AG04450 (cell line): ENCODE measurements at regions not wholly inside any gene's neighbourhood (a gene's known extent, or its start where the extent isn't known, plus 50 kb on each side); places are given as distances from the start of the nearest gene placed in this dataset.

ENCODE experiments used
- CTCF ChIA-PET: fragments of 300-600, 350-600 bp; formaldehyde crosslinking; extraction: SDS; loops from one replicate; lab custom pipeline; 2022; ENCODE audit warnings: antibody characterized with exemption, inconsistent platforms; lab: Charles Lee
- POLR2A ChIA-PET: fragments of 350-600 bp; formaldehyde crosslinking; extraction: SDS; loops from one replicate; lab custom pipeline; 2021; ENCODE audit warnings: antibody characterized with exemption, inconsistent platforms; lab: Yijun Ruan, JAX
- DNase-seq: peaks from one replicate; pipeline ENCODE4 v3.0.0-alpha.2; 2011; ENCODE audit warnings: low read depth, low spot score
- H3K27ac ChIP-seq: one replicate; pipeline ENCODE4 v1.5.1; 2012; ENCODE audit warnings: low read depth, low read length, control low read depth
- H3K27me3 ChIP-seq: one replicate; pipeline ENCODE4 v1.6.0; 2012; ENCODE audit warnings: low read length; ENCODE audit not compliant: control insufficient read depth, insufficient read depth
- H3K4me3 ChIP-seq: 2 replicates; pipeline ENCODE4 v1.5.1; 2011; ENCODE audit warnings: mild to moderate bottlenecking, low read depth, low read length, control low read depth
- H3K9me3 ChIP-seq: 2 replicates; pipeline ENCODE4 v1.5.1; 2012; ENCODE audit warnings: low read length; ENCODE audit not compliant: control insufficient read depth, insufficient read depth
- CTCF ChIP-seq: IDR thresholded peaks from 2 replicates; pipeline ENCODE4 v1.5.1; 2011; ENCODE audit warnings: low read depth, low read length, control low read depth, inconsistent platforms

- ChIA-PET POLR2A (no interaction called here), CTCF (no interaction called here)
- H3K4me3 ChIP-seq: no peak overlapping the region
- TF ChIP-seq CTCF: no peak
- no peaks in the 10 kb centered on the region for H3K27me3 ChIP-seq
- H3K9me3 ChIP-seq: no peaks in the 10 kb centered on the region
- no peak overlapping the region for H3K27ac ChIP-seq
- DNase-seq: no peak
Measured at GRCh38 chr4:10239982-10240654, 123.5 kb upstream of the WDR1 start.

- Histone ChIP-seq H3K4me3 (no peak overlapping the region), H3K27me3 (no peaks in the 10 kb centered on the region), H3K9me3 (no peaks in the 10 kb centered on the region), H3K27ac (no peak overlapping the region)
- DNase-seq: no peak
- ChIA-PET POLR2A (no interaction called here), CTCF (no interaction called here)
- no peak for TF ChIP-seq CTCF
Measured at GRCh38 chr4:10237131-10237530, 120.5 kb upstream of the WDR1 start.

- Histone ChIP-seq H3K27me3 (no peaks in the 10 kb centered on the region), H3K4me3 (no peak overlapping the region), H3K9me3 (no peaks in the 10 kb centered on the region), H3K27ac (no peak overlapping the region)
- POLR2A ChIA-PET: no interaction called here
- TF ChIP-seq CTCF: no peak
- CTCF ChIA-PET: no interaction called here
- DNase-seq: no peak
Measured at GRCh38 chr4:10232114-10232513, 115.5 kb upstream of the WDR1 start.

GRCh38 chr4:10226756-10227155 is 110.2 kb upstream of the WDR1 start:
- no peak for TF ChIP-seq CTCF
- POLR2A ChIA-PET: no interaction called here
- DNase-seq: no peak

GRCh38 chr4:10225096-10225495 is 108.5 kb upstream of the WDR1 start:
- H3K9me3 ChIP-seq: no peaks in the 10 kb centered on the region
- TF ChIP-seq CTCF: no peak
- no peaks in the 10 kb centered on the region for H3K27me3 ChIP-seq
- DNase-seq: no peak
- H3K27ac ChIP-seq: no peak overlapping the region
- ChIA-PET POLR2A (no interaction called here), CTCF (interaction anchor here (0.6 kb wide), 1 partner anchor 208 kb away, joined by 5 read pairs; no protein-coding TSS in a partner anchor)
- no peak overlapping the region for H3K4me3 ChIP-seq

More at GRCh38 chr4:10226756-10227155, 110.2 kb upstream of the WDR1 start:
- CTCF ChIA-PET: no interaction called here
- Histone ChIP-seq H3K27me3 (no peaks in the 10 kb centered on the region), H3K4me3 (no peak overlapping the region), H3K27ac (no peak overlapping the region), H3K9me3 (no peaks in the 10 kb centered on the region)
